NOMO-1 (cell line): ENCODE measurements at regions not wholly inside any gene's neighbourhood (a gene's known extent, or its start where the extent isn't known, plus 50 kb on each side); places are given as distances from the start of the nearest gene placed in this dataset.
"Not testable (repeated sequence)": the region's sequence is repeated elsewhere in the genome, so short reads cannot be mapped to it uniquely, and the experiment has no call there.

Source experiments
- DNase-seq, 2 experiments: peaks; one replicate each; lab custom pipeline; 2025; ENCODE audit not compliant: unreplicated experiment in 2 of 2; lab: John Stamatoyannopoulos, UW

DNA sequence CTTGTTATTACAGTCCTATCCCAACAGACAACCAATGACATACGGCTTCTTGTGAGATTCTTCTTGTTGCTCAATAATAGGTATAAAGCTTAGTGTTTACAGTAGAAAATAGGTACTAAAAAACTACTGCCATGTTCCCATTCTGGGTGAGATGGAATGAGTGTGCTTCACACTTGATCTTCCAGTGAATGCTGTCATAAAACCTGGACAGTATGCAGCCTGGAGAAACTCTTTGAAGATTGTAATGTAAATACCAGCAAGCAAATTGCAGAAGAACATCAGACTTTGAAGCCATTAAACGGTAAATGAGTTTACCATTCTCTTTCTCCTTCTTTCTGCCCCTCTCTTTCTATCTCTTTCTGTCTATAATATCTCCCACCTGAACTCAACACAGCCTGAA lies 663.7 kb upstream of the COBL start:
- no peak for DNase-seq

DNA sequence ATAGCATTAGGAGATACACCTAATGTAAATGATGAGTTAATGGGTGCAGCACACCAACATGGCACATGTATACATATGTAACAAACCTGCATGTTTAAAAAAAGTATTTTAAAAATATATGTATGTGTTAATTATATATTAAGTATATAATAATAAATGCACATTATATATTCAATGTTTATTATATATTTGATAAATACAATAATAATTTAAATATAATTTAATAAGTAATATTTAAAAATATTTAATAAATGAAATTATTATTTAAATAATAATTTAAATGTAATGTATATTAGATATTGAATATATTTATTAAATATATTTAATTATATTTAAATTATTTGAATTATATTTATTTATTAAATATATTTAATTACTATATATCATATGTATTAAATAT lies 661.3 kb upstream of the COBL start:
- DNase-seq, result no peak

DNA sequence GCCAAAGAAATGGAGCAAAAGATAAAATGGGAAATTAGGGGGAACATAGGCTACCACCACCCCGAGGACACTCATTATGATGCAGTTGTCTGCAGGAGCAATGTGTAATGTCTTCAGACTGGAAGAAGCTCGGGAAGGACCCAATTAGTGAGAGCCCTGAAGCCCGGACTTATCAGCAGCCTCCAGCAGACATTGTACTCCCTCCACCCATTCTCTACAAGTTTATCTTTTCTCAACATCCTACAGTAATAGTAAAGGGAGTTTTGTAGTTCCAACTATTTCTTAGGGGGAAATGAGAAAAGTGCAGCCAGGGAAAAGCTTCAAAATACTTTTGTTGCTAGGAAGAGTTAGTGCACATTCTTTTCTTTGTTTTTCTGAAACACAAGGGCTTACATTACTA lies 657.3 kb upstream of the COBL start:
- no peak for DNase-seq

DNA sequence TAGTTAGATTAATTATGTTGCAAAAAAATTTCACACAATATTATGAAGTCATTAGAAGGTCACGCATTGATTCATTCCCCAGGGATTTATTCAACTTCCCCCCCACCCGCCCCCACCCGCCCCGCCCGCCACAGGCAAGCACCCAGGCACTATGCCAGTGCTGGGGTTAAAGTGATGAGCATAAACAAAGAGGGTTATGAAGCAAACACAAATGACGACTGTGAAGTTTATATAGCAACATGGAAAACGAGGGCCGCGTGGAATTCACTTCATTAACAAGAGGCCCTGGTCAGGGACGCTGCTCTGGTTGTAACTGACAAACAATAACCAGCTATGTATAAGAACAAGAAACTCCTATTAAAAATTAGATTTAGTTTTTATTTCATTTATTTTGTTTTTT lies 656.5 kb upstream of the COBL start:
- DNase-seq, result no peak

DNA sequence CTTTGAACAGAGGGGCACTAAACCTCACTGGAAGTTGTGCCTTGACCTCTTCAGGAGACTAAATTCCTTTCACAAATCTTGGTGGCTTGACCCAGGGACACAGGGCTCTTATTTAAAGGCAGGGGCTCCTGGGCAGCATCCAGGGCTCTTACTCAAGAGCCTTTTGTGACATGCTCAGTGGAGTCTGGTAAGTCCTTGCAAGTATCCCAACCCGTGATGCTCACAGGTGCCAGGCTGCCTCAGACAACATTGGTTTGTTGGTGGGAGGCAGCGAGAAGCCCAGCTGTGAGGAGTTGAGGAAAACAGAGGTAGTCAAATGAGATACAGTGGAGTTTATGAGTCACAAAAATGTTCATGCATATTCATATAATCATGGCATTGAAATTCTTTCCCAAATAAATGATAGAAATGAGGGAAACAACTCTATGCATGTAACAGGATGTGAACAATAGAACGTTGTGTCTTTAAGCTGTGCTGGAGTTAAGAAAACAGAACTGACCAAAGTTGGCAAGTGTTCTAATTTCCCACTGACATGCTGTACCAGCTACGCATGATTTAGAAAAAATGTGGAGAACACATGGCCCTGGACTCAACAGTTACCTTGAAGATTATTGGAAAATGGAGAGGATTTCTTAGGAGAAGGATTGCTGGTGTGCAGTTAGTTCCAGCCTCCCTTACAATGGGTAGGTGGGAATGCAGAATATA lies 654.5 kb upstream of the COBL start:
- no peak for DNase-seq

DNA sequence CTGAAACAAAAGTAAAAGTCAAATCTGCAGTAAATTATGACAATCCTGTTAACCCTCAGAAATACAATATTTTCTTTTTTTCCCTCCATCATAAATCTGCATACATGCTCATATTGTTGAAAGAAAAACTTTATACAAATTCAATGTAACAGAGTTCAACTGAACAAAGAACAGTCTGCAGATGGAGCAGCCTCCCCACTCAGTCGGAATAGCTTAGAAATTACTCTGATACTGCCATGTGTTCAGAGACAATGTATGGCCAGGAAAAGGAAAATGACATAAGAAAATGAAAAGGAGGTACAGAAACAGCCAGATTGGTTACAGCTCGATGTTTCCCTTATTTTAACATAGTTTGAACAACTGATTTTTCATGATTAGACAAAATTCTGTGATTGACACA lies 651.9 kb upstream of the COBL start:
- no peak for DNase-seq

DNA sequence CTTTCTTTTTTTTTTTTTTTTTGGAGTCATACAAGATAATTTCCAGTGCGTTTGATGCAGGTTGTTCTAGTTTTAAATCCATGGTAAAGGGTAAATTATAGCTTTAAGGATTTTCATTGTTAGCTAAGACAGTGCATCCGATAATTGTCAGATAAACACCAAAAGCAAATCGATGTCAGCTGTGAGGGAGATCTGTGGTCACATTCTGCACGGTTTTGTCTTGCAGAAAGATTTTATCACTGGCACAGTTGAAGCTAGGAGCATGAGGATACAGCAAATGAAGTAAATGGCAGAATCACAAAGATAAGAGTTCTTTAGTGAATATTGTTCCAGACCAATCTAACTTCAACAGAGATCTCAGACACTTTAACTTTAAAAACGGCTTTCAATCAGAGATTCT lies 648.8 kb upstream of the COBL start:
- DNase-seq, result no peak

DNA sequence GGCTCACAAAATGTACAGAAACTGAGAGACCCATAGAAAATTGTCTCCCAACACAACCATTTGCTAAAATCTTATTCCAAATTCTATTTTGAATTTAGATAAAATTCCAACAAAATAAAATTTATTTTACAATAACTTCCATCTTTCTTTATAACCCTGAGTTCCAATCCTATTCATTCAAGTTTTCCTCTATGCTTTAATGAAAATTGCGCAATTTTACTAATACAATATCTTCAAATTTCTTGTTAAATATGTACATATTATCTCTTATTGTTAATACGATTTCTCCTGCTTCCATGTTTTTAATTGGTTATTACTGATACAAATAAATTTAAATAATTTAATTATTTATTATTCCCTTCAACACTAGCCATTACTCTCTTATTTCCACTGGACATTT lies 645.2 kb upstream of the COBL start:
- no peak for DNase-seq

DNA sequence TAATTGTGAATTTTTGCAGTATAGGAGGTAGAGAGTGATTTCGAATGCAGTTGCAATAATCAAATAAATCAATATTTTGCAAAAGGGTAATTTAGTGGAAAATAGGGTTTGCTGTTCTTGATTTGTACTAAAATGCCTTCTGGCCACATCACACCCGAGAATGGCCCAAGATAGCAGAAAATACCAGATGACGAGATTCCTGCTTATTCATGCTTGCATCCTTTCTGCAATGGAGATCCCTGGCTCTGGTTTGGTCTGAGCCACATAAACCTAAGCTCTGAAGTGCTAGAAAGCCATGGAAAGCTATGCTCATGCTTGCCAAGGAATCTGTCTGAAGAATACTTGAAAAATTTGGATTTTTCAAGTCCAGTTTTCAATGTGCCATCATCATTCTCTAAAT lies 634.2 kb upstream of the COBL start:
- DNase-seq, result no peak

DNA sequence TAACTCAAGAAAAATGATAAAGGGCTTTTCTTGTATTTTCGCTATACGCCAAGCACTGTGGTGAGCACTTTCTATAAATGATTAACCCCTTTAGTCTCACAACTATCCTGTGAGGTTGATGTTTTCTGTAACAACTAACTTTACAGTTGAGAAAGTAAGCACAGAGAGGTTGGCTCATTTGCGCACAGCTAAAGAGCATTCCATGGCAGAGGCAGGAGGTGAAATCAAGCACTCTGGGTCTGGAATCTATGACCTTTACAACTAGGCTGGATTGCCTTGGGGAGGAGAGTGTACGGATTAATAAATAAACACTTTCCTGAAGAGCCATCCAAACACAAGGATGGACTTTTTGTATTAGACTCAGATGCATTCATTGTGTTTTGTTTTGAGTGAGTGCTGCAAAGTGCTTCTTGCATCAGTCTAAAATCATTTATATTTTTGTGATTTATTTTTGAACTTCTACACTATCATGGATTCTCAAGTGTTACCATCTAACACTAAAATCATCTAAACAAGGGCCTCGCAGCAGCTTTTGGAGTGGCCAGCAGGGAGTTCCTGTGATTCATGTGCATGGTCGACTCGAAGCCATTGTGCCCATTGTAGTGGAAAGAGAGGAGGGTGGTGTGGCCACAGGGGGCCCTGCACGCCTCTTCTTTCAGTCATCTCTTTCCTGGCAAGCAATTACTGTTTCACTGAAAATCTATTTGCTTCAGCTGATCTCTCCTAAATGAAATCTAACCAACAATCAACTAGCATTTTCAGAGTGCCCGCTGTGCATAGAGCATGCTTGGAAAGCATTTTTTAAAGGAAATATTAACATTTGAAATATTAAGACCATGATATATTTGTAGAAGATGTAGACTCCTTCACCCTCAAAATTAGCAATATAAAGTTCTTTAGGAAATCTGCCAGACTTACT lies 633.4 kb upstream of the COBL start:
- no peak for DNase-seq

DNA sequence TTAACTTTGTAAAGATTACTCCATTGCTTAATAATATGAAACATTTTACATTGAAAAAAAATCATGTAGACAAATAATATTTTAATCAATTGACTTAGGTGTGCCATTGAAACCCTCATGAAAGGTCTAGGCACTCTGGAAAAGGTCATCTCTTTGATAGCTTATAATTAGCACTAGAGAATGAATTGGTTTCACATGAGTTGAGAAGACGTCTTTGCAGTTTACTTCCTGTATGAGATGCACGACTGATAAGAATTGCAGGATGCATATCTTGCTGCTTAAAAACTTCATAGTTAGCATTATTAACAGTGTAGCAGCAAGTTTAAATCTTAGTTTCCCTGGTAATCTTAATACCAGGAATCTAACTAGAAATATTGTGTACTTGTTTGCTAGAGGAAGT lies 614.2 kb upstream of the COBL start:
- no peak for DNase-seq

DNA sequence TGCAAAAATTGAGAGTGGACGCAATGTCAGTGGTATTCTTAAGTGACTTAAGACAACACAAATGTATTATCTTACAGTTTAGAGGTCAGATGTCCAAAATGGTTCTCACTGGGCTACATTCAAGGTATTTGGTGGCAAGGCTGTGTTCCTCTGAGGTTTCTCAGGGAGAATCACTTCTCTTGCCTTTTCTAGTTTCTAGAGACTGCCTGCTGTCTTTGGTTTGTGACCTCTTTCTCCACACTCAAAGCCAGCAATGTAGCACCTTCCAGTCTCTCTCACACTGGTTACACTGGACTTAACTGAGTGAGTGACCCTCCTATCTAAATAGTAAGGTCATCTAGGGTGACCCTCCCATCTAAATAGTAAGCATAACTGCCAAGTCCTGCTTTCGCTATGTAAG lies 613.2 kb upstream of the COBL start:
- DNase-seq, result no peak

DNA sequence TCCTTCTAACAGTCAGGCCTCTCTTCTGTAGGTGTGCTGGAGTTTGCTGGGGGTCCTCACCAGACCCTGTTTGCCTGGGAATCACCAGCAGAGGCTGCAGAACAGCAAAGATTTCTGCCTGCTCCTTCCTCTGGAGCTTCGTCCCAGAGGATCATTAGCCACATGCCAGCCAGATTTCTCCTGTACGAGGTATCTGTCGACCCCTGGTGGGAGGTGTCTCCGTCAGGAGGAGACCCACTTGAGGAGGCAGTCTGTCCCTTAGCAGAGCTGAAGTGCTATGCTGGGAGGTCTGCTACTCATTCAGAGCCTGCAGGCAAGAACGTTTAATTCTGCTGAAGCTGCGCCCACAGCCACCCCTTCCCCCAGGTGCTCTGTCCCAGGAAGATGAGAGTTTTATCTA lies 611.1 kb upstream of the COBL start:
- no peak for DNase-seq

DNA sequence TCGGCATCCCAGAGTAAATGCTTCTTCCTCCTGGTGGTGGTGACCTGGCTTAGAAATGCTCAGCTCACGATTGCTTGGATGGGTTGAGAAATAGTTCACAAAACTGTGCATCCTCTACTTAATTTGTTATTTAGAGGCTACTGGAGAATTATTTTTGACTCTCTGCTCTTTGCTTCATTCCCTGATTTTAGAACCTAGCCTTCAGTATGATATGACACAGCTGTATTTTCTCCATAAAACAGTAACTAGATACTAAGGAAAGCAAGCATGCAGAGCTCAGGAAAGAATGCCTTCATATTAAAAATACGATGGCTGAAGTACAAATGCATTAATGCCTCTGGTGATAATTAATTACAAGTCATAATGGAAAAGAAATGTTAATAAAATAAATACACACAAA lies 602.0 kb upstream of the COBL start:
- no peak for DNase-seq

DNA sequence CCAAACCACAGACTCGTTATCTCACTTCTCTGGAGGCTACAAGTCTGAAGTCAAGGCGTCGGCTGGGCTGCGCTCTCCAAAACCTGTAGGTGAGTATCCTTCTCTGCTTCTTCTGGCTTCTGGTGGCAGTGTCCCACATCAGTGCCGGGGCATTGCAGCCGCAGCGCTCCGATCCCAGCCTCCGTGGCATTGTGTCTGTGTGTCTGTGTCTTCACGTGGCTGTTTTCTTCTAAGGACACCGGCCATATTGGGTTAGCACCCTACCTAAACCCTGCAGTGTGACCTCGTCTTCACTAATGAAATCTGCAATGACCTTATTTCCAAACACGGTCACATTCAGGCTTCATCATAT lies 584.9 kb upstream of the COBL start:
- DNase-seq, result no peak

DNA sequence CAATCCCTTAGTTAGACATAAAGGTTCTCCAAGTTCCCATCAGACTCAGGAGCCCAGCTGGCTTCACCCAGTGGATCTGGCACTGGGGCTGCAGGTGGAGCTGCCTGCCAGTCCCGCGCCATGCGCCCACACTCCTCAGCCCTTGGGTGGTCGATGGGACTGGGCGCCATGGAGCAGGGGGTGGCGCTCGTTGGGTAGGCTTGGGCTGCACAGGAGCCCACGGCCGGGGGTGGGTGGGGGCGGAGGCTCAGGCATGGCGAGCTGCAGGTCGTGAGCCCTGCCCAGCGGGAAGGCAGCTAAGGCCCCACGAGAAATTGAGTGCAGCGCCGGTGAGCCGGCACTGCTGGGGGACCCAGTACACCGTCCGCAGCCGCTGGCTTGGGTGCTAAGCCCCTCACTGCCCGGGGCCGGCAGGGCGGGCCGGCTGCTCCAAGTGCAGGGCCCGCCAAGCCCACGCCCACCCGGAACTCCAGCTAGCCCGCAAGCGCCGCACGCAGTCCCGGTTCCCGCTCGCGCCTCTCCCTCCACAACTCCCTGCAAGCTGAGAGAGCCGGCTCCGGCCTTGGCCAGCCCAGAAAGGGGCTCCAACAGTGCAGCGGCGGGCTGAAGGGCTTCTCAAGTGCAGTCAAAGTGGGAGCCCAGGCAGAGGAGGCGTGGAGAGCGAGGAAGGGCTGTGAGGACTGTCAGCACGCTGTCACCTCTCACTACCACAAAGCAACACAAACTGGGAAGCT lies 584.3 kb upstream of the COBL start:
- not testable (repeated sequence) for DNase-seq

DNA sequence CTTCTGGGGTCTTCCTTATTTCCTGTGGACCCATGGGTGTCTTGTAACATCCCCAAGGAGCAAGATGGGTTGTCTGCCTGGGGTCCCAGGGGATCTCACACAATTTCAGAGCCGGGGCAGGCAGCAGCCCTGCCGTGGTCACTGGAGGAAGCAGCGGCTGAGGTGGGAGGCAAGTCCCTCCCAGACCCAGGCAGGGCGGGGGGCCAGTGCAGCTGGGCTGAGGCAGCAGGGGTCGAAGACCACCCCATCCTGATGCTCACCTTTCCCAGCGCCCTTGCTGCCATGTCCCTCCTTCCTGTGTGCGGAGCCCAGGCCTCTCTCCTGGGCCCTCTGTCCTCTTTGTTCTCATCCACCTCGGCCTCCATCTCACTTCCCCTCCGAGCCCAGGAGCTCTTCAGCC lies 583.0 kb upstream of the COBL start:
- DNase-seq, result no peak

DNA sequence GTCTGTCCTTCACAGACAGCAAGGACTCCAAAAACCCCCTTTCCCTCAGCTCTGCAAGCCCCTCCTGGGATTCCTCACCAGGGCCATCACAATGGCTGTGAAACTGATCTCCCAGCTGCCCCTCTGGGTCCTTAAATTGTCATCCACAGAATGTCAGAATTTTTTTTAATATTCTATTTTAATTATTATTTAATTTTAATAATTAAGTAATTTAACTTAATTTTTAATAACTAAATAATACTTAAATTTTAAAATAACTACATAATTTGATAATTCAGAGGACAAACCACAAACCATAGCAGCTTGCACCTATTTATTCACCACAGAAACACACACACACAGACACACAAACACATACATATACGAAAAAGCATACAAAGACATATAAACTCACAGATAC lies 565.8 kb upstream of the COBL start:
- no peak for DNase-seq

DNA sequence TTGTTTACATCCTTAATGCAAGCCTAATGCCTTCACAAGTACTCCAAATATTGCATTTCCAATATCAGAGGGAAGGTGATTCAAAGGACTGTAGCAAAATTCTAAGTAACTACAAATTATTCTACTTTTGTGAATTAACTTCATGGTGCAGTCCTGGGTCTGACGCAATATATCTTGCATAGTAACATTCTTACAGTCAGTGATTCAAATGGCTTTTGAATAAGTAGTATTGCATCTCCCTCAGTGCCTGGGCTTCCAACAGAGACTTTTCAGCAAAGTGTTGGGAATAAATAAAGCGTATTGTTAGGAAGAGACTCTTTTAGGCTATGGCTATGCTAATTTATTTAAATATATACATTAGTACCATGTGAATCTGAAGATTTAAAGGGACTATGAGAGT lies 564.7 kb upstream of the COBL start:
- DNase-seq, result no peak

DNA sequence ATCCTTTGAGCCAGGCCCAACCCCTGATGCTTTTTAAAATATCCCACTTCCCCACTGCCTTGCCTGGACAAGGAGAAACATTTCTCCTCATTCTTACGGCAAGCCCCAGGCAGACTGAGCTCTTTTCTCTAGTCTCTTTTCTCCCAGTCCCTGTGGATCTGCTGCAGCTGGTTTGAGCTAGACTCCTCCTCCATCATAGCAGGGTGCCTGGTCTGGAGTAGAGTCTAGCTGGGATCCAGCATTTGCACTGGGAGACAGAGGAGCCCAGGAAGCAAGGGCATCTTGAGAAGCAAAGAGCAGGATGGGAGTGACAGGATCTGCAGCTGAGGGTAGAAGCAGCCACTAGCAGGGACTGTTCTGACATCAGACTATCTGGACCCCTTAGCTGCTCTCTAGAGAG lies 562.3 kb upstream of the COBL start:
- no peak for DNase-seq

DNA sequence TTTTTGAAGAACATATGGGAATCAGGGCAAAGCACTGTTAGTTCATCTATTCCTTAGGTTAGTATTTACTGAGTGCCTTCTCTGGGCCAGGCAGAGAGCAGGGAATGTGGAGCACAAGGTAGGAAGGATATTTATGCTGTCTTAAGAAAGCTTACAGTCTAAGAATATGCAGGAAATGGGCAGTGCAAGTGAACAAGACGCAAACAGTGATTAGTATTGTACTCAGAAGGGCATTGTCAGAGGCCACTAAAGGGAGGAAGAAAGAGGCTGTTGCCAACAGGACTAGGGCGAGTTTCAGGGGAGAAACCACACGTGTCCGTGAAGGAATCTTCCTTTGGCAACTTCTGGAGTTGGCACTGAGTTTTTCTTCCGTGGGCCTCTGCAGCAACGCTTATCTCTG lies 552.8 kb upstream of the COBL start:
- DNase-seq, result no peak

DNA sequence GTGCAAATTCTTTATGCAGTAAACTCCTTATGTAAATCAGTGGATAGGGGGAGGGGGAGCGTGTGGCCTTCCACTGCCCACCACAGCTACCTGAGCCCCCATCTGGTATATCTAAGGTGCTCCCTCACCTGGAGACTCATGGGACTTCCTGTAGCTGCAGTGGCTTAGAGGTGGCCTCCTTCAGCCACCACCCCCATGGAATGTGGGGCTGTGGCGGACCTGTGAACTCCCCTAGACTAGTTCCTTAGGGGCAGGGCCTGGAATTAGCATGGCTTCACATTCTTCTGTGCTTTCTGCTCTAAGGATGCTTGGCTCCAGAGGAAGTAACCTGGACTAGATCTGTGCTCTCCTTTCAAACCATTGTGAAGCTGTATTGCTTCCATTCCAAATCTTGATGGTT lies 550.5 kb upstream of the COBL start:
- DNase-seq, result no peak
